Lower leg skin (tissue), 4 donors: ENCODE measurements at regions not wholly inside any gene's neighbourhood (a gene's known extent, or its start where the extent isn't known, plus 50 kb on each side); places are given as distances from the start of the nearest gene placed in this dataset.

Experiments
- DNase-seq, 2 donors: peaks; one replicate each; pipeline ENCODE4 v3.0.0-alpha.2; 2019; ENCODE audit warnings: low spot score in 2 of 2
- H3K4me3 ChIP-seq: fragments of 200-600 bp; sonication (generic); 2 replicates; pipeline ENCODE4 v1.5.1; 2017; ENCODE audit warnings: mild to moderate bottlenecking, low read depth; ENCODE audit not compliant: poor library complexity, severe bottlenecking
- CTCF ChIP-seq, 3 donors: fragments of 450-650 bp; IDR thresholded peaks; one replicate each; pipeline ENCODE4 v1.5.1; 2016; ENCODE audit warnings: antibody characterized with exemption in 3 of 3, mild to moderate bottlenecking in 3 of 3, moderate library complexity in 2 of 3
- POLR2A ChIP-seq, 2 donors: fragments of 450-650 bp; IDR thresholded peaks; one replicate each; pipeline ENCODE4 v1.6.1; 2016 to 2017; ENCODE audit warnings: antibody characterized with exemption in 2 of 2, mild to moderate bottlenecking in 1 of 2, moderate library complexity in 1 of 2
- WGBS, 2 donors: methylation state at CpG; one replicate each; pipeline ENCODE4 v1.1.5; 2018; 5-methylcytosine and 5-hydroxymethylcytosine counted together
- intact Hi-C: fragments of 100-400 bp; cut with DNase I; formaldehyde crosslinking; loops from one replicate; pipeline ENCODE4 v1.15.0; 2023; ENCODE audit warnings: low total_unique reads

GRCh38 chr12:41891226-41891625 is 253.4 kb downstream of the GXYLT1 start:
- TF ChIP-seq POLR2A (IDR thresholded peaks at IDR 0.05): no peak
- TF ChIP-seq CTCF (IDR thresholded peaks at IDR 0.05): no peak
- no peak for DNase-seq
- intact Hi-C loops: no loop called here
- no peak overlapping the region for H3K4me3 ChIP-seq
- WGBS, 2 donors: 96 to 100% methylated on average over 3 of the region's 3 CpGs

GRCh38 chr12:41888285-41888684 is 256.4 kb downstream of the GXYLT1 start:
- no peak overlapping the region for H3K4me3 ChIP-seq
- intact Hi-C loops: no loop called here
- DNase-seq: no peak
- no peak for TF ChIP-seq POLR2A (IDR thresholded peaks at IDR 0.05)
- TF ChIP-seq CTCF (IDR thresholded peaks at IDR 0.05): no peak

GRCh38 chr12:41881891-41882805 is 262.5 kb downstream of the GXYLT1 start:
- intact Hi-C loops: no loop called here
- DNase-seq: no peak
- no peak for TF ChIP-seq CTCF (IDR thresholded peaks at IDR 0.05)
- TF ChIP-seq POLR2A (IDR thresholded peaks at IDR 0.05): no peak
- WGBS, 2 donors: 74 to 76% methylated on average over 5 of the region's 5 CpGs
- H3K4me3 ChIP-seq: no peak overlapping the region

GRCh38 chr12:41869432-41869831 is 275.2 kb downstream of the GXYLT1 start:
- 47 to 49% methylated on average over 2 of the region's 2 CpGs for whole genome bisulfite sequencing, 2 donors
- intact Hi-C loops: no loop called here
- no peak for DNase-seq
- H3K4me3 ChIP-seq: no peak overlapping the region
- TF ChIP-seq POLR2A (IDR thresholded peaks at IDR 0.05) (no peak), CTCF (IDR thresholded peaks at IDR 0.05) (no peak)

- TF ChIP-seq CTCF (IDR thresholded peaks at IDR 0.05) (no peak), POLR2A (IDR thresholded peaks at IDR 0.05) (no peak)
- no peak for DNase-seq
- no peak overlapping the region for H3K4me3 ChIP-seq
- intact Hi-C loops: no loop called here
- 65 to 72% methylated on average over 4 of the region's 4 CpGs for WGBS, 2 donors
Observed at GRCh38 chr12:41866878-41867430, 277.7 kb downstream of the GXYLT1 start.
